Epithelial cell of proximal tubule (primary cell): ENCODE measurements at regions not wholly inside any gene's neighbourhood (a gene's known extent, or its start where the extent isn't known, plus 50 kb on each side); places are given as distances from the start of the nearest gene placed in this dataset.
"Not testable (repeated sequence)": the region's sequence is repeated elsewhere in the genome, so short reads cannot be mapped to it uniquely, and the experiment has no call there.

Source experiments
- DNase-seq: peaks from one replicate; pipeline ENCODE4 v3.0.0-alpha.2; 2011; ENCODE audit warnings: low read depth
- H3K4me3 ChIP-seq: 2 replicates; pipeline ENCODE4 v1.5.1; 2011; ENCODE audit warnings: low read depth, mild to moderate bottlenecking, low read length
- TF ChIP-seq, protein P1 (sequence below): conservative IDR thresholded peaks from 2 replicates; pipeline ENCODE4 v1.5.1; 2012; ENCODE audit warnings: low read depth, mild to moderate bottlenecking, low read length

DNA sequence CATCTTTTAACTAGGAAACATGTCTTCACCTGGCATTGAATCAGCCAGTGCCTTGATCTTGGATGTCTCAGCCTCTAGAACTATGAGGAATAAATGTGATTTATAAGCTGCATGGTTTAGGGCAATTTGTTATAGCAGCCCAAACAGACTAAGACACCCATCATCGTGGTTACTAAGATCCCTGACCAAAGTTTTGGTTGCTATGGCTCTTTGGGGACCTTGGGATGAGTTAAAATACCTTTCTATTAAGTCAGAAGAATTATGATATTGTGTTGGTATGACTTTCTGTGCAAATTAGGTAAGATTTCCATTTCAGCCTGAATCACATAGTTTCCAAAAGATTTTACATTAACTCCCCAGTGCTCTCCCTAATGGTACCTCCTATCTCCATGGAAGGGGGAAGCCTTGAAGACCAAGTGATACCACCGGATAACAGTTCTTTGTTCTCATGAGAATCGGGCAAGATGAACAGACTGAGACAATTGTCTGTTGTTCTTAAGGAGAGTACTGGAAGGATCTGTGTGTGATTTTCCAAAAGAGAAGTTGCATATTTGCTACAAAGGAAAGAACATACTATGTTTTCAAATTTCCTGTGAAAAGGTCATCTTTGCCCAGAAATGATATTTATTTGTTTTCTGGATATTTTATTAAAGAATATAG lies 60.4 kb upstream of the UBASH3B start:
- no peak overlapping the region for H3K4me3 ChIP-seq
- DNase-seq: no peak
- TF ChIP-seq, protein P1, sequence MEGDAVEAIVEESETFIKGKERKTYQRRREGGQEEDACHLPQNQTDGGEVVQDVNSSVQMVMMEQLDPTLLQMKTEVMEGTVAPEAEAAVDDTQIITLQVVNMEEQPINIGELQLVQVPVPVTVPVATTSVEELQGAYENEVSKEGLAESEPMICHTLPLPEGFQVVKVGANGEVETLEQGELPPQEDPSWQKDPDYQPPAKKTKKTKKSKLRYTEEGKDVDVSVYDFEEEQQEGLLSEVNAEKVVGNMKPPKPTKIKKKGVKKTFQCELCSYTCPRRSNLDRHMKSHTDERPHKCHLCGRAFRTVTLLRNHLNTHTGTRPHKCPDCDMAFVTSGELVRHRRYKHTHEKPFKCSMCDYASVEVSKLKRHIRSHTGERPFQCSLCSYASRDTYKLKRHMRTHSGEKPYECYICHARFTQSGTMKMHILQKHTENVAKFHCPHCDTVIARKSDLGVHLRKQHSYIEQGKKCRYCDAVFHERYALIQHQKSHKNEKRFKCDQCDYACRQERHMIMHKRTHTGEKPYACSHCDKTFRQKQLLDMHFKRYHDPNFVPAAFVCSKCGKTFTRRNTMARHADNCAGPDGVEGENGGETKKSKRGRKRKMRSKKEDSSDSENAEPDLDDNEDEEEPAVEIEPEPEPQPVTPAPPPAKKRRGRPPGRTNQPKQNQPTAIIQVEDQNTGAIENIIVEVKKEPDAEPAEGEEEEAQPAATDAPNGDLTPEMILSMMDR: no peak

DNA sequence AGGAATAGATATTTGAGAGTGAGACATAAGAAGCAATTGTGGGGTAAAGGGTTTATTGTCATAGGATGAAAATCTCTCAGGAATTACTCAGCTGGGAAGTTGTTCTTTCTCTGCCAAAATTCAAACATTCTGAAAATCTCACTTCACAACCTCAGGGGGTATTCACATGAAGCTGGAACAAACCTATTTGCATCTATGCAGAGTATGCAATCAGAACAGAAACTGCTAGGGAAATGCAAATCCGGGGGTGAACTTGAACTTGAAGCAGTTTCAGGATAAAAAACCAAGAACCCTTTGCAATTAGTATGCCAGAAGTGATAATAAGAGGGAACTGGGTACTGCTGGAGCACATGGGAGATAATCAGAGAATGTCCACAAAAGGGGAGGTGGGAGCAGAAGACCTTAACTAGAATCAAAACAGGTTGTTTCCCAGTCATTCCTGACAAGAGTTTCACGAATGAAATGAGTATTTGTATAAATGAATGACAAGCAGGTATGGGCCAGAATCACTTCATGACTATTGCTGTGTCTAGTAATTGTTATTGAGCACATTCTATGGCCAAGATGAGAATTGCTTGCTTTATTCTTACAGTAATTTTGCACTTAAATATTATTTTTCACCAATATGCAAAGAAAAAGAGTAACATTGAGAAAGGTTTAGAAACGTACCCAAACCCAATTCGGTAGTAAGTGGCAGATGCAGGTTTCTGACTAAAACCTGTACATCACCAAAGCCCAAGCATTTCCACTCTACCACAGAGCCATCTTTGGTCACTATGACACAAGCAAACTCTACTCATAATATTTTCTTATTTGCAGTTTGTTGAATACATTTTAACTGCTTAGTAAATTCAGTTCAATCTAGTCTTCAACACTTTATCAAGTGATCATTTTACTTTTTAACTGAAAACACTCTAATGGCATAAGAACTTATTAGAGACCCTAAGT lies 61.8 kb upstream of the UBASH3B start:
- DNase-seq: no peak
- no peak overlapping the region for H3K4me3 ChIP-seq
- TF ChIP-seq, protein P1: no peak

DNA sequence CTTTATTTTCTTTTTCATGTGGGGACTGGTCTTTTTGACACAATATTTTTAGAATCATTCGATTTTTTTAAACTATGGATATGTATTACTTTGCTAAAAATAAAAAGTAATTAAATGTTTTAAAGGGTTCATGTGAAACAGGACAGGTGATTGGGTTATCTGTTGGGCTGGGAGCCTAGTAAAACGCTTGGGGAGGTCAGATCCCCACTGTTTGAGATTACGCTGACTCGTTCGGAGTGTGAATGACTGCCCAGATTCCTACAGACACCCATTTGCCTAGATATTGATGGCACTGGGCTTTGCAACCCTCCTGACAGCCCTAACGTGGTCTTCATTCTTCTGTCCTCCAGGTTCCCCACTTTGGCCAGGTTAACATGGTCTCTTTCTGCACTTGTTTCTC lies 62.9 kb upstream of the UBASH3B start:
- TF ChIP-seq, protein P1: no peak
- no peak overlapping the region for H3K4me3 ChIP-seq
- DNase-seq: no peak

DNA sequence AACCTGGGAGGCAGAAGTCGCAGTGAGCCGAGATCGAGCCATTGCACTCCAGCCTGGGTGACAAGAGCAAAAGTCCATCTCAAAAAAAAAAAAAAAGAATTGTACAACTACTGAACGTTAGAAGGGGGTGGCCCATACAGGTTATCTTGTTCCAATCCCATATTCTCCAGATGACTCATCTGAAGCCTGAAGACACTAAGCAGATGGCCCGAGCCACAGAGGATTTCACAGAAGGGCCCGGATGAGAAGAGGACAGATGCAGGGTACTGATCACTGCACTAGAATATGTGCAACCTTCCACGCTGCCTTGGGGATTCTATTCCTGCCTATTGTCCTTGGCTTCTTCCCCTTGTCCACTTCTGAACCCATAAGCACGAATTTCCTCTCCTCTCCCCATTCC lies 70.9 kb upstream of the UBASH3B start:
- TF ChIP-seq, protein P1: no peak
- no peak overlapping the region for H3K4me3 ChIP-seq
- DNase-seq: no peak

DNA sequence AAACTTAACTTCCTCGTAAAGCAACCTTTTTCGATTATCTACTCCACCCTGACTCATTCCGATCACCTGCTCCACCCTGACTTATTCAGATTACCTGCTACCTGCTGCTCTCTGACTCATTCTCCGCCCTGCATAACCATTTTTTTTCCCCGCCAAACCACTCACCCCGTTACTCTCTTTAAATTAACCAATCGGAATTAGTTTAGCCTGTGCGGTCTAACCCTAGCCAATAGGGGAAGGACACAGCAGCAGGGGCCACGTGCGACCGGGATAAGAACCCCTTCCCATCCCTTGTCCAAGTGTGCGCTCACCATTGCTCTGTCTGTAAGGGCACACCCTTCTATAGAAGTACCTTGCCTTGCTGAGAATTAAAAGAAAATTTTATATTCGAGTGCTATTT lies 75.5 kb upstream of the UBASH3B start:
- H3K4me3 ChIP-seq: not testable (repeated sequence)

DNA sequence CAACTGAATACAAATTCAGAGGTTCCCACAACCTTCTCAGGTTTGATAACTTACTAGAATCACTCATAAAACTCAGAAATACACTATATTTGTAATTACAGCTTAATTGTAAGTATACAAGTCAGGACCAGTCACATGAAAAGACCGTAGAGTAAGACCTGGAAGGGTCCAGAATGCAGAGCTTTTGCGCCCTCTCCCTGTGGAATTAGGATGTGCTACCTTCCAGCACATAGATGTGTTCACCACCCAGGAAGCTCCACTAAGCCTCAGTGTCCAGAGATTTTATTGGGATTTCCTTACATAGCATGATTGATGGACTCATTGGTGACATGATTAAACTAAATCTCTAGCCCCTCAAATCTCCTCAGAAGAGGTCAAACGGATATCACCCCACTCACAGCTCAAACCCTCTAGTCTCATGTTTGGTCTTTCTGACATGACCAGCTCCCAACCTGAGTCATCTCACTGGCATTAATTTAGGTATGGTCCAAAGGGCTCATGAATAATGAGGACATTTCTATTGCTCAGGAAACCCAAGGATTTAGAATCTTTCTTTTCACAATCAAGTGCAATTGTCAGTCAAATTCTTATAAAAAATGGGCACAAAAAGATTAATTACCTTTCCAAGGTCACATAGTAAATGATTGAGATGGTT lies 77.2 kb upstream of the UBASH3B start:
- TF ChIP-seq, protein P1: peak; percentile 31
- H3K4me3 ChIP-seq: no peak overlapping the region
- DNase-seq: no peak

More for the DNA sequence above, 75.5 kb upstream of the UBASH3B start:
- not testable (repeated sequence) for DNase-seq

DNA sequence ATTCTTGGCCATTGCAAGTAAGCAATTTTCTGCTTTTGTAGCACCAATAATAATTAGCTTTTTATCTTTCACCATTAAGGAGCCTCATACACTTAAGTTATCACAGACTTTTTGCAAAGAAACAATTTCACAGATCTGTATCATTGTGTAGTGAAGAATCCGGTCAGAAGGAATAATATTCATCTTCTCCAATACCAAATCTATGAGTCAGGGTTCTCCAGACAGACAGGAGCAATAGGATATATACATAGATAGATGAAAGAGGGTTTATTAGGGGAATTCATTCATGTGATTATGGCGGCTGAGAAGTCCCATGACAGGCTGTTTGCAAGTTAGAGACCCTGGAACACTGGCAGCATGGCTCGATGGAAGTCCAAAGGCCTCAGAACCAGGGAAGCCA lies 82.9 kb upstream of the UBASH3B start:
- no peak for DNase-seq
- TF ChIP-seq, protein P1: no peak
- H3K4me3 ChIP-seq: no peak overlapping the region
